Adrenal gland (tissue), 5 donors: ENCODE measurements at regions not wholly inside any gene's neighbourhood (a gene's known extent, or its start where the extent isn't known, plus 50 kb on each side); places are given as distances from the start of the nearest gene placed in this dataset.

Source experiments
- CTCF ChIP-seq, 6 experiments: fragments of 450-650 bp in 4 of 6; fragments of 200-600 bp in 2 of 6; sonication (generic) in 1 of 6; IDR thresholded peaks; 1 replicate in 5 of 6; 2 replicates in 1 of 6; pipeline versions ENCODE4 v1.5.1 to v1.8.0; 2016 to 2021; ENCODE audit warnings: antibody characterized with exemption in 6 of 6, mild to moderate bottlenecking in 2 of 6, moderate library complexity in 1 of 6
- POLR2A ChIP-seq, 2 donors: fragments of 450-650 bp; IDR thresholded peaks; one replicate each; pipeline ENCODE4 v1.6.1; 2017; ENCODE audit warnings: antibody characterized with exemption in 2 of 2, mild to moderate bottlenecking in 2 of 2, moderate library complexity in 1 of 2
- donor health status: DM: no; HTN: no; CAD: no.

- no peak for TF ChIP-seq CTCF (IDR thresholded peaks at IDR 0.05)
- no peak for TF ChIP-seq POLR2A (IDR thresholded peaks at IDR 0.05)
Measured at GRCh38 chr2:43111788-43112554, 114.4 kb downstream of the ZFP36L2 start.
